HEK293 (cell line): ENCODE measurements at regions not wholly inside any gene's neighbourhood (a gene's known extent, or its start where the extent isn't known, plus 50 kb on each side); places are given as distances from the start of the nearest gene placed in this dataset.
"Not testable (repeated sequence)": the region's sequence is repeated elsewhere in the genome, so short reads cannot be mapped to it uniquely, and the experiment has no call there.

Source experiments
- CTCF ChIA-PET: fragments of 350-600 bp; formaldehyde crosslinking; extraction: SDS; loops from one replicate; lab custom pipeline; 2021; ENCODE audit warnings: antibody characterized with exemption; lab: Yijun Ruan, JAX
- POLR2A ChIA-PET: fragments of 300-600 bp; formaldehyde crosslinking; extraction: SDS; loops from one replicate; lab custom pipeline; 2020; ENCODE audit warnings: antibody characterized with exemption, inconsistent platforms; lab: Yijun Ruan, JAX
- H3K27ac ChIP-seq: fragments of 200-500 bp; sonication (Bioruptor generic); 2 replicates; pipeline ENCODE4 v1.5.1; 2014; ENCODE audit warnings: low read depth, low read length, control low read depth, inconsistent platforms; ENCODE audit errors: extremely low read depth
- H3K36me3 ChIP-seq, 2 experiments: fragments of 200-500 bp in 1 of 2; sonication (Bioruptor generic) in 1 of 2; 1 replicate in 1 of 2; 2 replicates in 1 of 2; pipeline ENCODE4 v1.5.1; 2014 to 2017; ENCODE audit warnings: inconsistent platforms in 2 of 2, low read length in 2 of 2; ENCODE audit not compliant: control insufficient read depth in 2 of 2, insufficient read depth in 1 of 2
- H3K4me1 ChIP-seq: fragments of 200-500 bp; sonication (Bioruptor generic); 2 replicates; pipeline ENCODE4 v1.5.1; 2014; ENCODE audit warnings: mild to moderate bottlenecking, low read length, inconsistent platforms; ENCODE audit not compliant: control insufficient read depth, insufficient read depth
- H3K4me3 ChIP-seq: 2 replicates; pipeline ENCODE4 v1.5.1; 2011; ENCODE audit warnings: low read depth, mild to moderate bottlenecking, control low read depth, low read length, moderate library complexity
- H3K9me3 ChIP-seq: fragments of 200-500 bp; sonication (Bioruptor generic); 2 replicates; pipeline ENCODE4 v1.5.1; 2014; ENCODE audit warnings: low read depth, low read length, inconsistent platforms; ENCODE audit not compliant: control insufficient read depth, insufficient read depth
- EGR2 ChIP-seq: fragments of 450-650 bp; formaldehyde crosslinking; IDR thresholded peaks from 2 replicates; pipeline ENCODE4 v1.5.1; 2016; ENCODE audit warnings: low read depth, missing biosample characterization, missing genetic modification characterization
- IKZF3 ChIP-seq: fragments of 450-650 bp; IDR thresholded peaks from 2 replicates; pipeline ENCODE4 v1.5.0; 2018; ENCODE audit warnings: missing biosample characterization, mild to moderate bottlenecking, missing genetic modification characterization, moderate library complexity
- KLF10 ChIP-seq: fragments of 450-650 bp; IDR thresholded peaks from 2 replicates; pipeline ENCODE4 v1.5.1; 2018; ENCODE audit warnings: missing biosample characterization, mild to moderate bottlenecking, missing genetic modification characterization
- KLF16 ChIP-seq: fragments of 450-650 bp; formaldehyde crosslinking; IDR thresholded peaks from 2 replicates; pipeline ENCODE4 v1.5.1; 2017; ENCODE audit warnings: missing biosample characterization, missing genetic modification characterization
- SCRT2 ChIP-seq: fragments of 450-650 bp; formaldehyde crosslinking; IDR thresholded peaks from 2 replicates; pipeline ENCODE4 v1.5.1; 2016; ENCODE audit warnings: missing biosample characterization, missing genetic modification characterization
- SP7 ChIP-seq: fragments of 450-650 bp; formaldehyde crosslinking; IDR thresholded peaks from 2 replicates; pipeline ENCODE4 v1.5.1; 2016; ENCODE audit warnings: missing biosample characterization, missing genetic modification characterization
- ZFP3 ChIP-seq: fragments of 450-650 bp; formaldehyde crosslinking; IDR thresholded peaks from 2 replicates; pipeline ENCODE4 v1.5.1; 2016; ENCODE audit warnings: low read depth, missing biosample characterization, missing genetic modification characterization
- ZFP69B ChIP-seq: fragments of 450-650 bp; formaldehyde crosslinking; IDR thresholded peaks from 2 replicates; pipeline ENCODE4 v1.5.1; 2016; ENCODE audit warnings: missing biosample characterization, missing genetic modification characterization
- ZNF266 ChIP-seq: fragments of 450-650 bp; formaldehyde crosslinking; IDR thresholded peaks from 2 replicates; pipeline ENCODE4 v1.5.1; 2016; ENCODE audit warnings: missing biosample characterization, missing genetic modification characterization, low read depth
- ZNF341 ChIP-seq: fragments of 450-650 bp; formaldehyde crosslinking; IDR thresholded peaks from 2 replicates; pipeline ENCODE4; 2016; ENCODE audit warnings: low read depth, missing biosample characterization, missing genetic modification characterization
- TF ChIP-seq, protein P1 (sequence below): fragments of 450-650 bp; formaldehyde crosslinking; conservative IDR thresholded peaks from 2 replicates; pipeline ENCODE4 v1.5.1; 2016; ENCODE audit warnings: low read depth, missing biosample characterization, missing genetic modification characterization
- TF ChIP-seq, protein P2 (sequence below): fragments of 450-650 bp; formaldehyde crosslinking; IDR thresholded peaks from 2 replicates; pipeline ENCODE4 v1.5.1; 2017; ENCODE audit warnings: missing biosample characterization, missing genetic modification characterization

GRCh38 chr5:126682856-126683255 lies 82.1 kb downstream of the PHAX start (continued):
- TF ChIP-seq, protein P1, sequence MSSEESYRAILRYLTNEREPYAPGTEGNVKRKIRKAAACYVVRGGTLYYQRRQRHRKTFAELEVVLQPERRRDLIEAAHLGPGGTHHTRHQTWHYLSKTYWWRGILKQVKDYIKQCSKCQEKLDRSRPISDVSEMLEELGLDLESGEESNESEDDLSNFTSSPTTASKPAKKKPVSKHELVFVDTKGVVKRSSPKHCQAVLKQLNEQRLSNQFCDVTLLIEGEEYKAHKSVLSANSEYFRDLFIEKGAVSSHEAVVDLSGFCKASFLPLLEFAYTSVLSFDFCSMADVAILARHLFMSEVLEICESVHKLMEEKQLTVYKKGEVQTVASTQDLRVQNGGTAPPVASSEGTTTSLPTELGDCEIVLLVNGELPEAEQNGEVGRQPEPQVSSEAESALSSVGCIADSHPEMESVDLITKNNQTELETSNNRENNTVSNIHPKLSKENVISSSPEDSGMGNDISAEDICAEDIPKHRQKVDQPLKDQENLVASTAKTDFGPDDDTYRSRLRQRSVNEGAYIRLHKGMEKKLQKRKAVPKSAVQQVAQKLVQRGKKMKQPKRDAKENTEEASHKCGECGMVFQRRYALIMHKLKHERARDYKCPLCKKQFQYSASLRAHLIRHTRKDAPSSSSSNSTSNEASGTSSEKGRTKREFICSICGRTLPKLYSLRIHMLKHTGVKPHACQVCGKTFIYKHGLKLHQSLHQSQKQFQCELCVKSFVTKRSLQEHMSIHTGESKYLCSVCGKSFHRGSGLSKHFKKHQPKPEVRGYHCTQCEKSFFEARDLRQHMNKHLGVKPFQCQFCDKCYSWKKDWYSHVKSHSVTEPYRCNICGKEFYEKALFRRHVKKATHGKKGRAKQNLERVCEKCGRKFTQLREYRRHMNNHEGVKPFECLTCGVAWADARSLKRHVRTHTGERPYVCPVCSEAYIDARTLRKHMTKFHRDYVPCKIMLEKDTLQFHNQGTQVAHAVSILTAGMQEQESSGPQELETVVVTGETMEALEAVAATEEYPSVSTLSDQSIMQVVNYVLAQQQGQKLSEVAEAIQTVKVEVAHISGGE (tag by site-specific recombination), result no peak
- TF ChIP-seq EGR2 (tag by site-specific recombination) (no peak), ZFP3 (tag by site-specific recombination) (no peak), SP7 (tag by site-specific recombination) (no peak), KLF16 (tag by site-specific recombination) (no peak)

DNA sequence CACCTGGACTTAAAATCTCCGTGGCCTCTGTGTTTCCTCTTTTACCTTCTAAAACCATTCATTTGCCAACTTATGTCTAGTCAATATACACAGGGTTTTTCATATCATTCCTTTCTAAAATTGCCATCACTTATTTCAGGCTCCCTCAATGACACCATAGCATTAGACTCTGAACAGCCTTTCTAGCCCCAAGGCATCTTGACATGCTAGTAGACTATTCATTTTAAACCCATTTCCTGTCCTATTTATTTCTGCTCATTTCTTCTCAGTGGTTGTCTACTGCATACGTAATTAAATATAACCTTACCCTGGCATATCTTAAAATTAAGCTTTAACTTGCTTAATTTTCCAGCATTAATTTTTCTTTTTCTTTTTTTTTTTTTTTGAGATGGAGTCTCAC lies 83.2 kb downstream of the PHAX start:
- no peaks in the 10 kb centered on the region for H3K9me3 ChIP-seq
- no peak overlapping the region for H3K4me3 ChIP-seq
- H3K36me3 ChIP-seq, result no peaks in the 10 kb centered on the region
- TF ChIP-seq IKZF3 (no peak), ZFP69B (tag by site-specific recombination) (no peak), ZNF266 (tag by site-specific recombination) (no peak), KLF10 (no peak)
- TF ChIP-seq, all 188 proteins: peak for 0
- Histone ChIP-seq H3K27ac (no peak overlapping the region), H3K4me1 (no peaks in the 10 kb centered on the region)
- POLR2A ChIA-PET, result interaction anchor here (1.9 kb wide), 1 partner anchor 94 kb away, joined by 7 read pairs; the partner anchor contains the start of gene LMNB1
- CTCF ChIA-PET, result interaction anchor here (2.1 kb wide), 1 partner anchor 8 kb away, joined by 15 read pairs; no protein-coding TSS in a partner anchor

DNA sequence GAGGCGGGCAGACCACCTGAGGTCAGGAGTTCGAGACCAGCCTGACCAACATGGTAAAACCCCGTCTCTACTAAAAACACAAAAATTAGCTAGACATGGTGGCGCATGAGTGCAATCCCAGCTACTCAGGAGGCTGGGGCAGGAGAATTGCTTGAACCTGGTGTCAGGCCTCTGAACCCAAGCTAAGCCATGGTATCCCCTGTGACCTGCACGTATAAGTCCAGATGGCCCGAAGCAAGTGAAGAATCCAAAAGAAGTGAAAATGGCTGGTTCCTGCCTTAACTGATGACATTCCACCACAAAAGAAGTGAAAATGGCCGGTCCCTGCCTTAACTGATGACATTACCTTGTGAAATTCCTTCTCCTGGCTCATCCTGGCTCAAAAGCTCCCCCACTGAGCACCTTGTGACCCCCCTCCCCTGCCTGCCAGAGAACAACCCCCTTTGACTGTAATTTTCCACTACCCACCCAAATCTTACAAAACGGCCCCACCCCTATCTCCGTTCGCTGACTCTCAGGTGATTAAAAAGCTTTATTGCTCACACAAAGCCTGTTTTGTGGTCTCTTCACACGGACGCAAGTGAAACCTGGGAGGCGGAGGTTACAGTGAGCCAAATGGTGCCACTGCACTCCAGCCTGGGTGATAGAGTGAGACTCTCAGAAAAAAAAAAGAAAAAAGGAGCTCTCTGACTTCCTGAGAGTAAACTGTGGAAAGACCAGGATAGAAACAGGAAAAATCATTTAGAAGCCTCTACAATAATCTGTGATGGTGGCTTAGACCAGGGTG lies 84.1 kb downstream of the PHAX start:
- CTCF ChIA-PET, result interaction anchor here (0.7 to 2.1 kb wide), 2 partner anchors 8 to 9 kb away, joined by 5 to 15 read pairs; no protein-coding TSS in a partner anchor
- POLR2A ChIA-PET, result interaction anchor here (1.9 kb wide), 1 partner anchor 93 kb away, joined by 7 read pairs; the partner anchor contains the start of gene LMNB1
- not testable (repeated sequence) for H3K27ac ChIP-seq, H3K4me3 ChIP-seq, H3K9me3 ChIP-seq, H3K36me3 ChIP-seq, H3K4me1 ChIP-seq

DNA sequence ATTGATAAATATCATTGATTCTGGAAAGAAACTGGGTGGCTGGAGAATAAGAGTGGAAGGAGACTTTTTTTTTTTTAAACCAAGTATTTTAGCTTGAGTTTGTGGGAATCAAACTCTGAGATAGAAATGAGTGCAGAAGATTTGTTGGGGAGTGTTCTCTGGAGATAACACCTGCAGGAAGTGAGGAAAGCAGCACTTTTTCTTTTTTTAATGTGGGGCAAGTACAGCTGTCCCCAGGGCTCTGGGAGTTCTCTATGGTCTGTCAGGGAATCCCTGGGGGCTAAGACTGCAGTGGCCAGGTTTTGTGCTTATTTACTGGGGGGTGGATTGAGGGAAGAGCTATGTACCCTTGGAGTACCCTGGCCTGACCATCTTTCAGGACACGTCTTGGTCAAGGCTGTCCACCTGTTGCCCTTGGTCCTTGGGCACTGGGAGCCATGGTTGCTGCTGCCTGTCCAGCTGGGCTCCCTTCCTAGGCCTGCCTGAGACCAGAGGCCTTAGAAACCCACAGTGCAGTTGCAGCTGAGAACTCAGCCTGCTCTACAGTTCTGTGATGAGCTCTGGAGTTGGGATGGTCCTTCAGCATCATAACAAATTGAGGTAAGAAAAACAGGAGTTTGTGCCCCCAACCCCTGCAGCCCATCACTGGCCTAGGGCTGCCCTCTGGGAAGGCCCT lies 85.8 kb downstream of the PHAX start:
- no peaks in the 10 kb centered on the region for H3K9me3 ChIP-seq
- CTCF ChIA-PET, result interaction anchor here (0.9 to 1.3 kb wide), 2 partner anchors 10 to 11 kb away, joined by 3 to 4 read pairs; no protein-coding TSS in a partner anchor
- no peak overlapping the region for H3K4me3 ChIP-seq
- no peaks in the 10 kb centered on the region for H3K36me3 ChIP-seq
- no peaks in the 10 kb centered on the region for H3K4me1 ChIP-seq
- no peak overlapping the region for H3K27ac ChIP-seq
- POLR2A ChIA-PET, result interaction anchor here (1.0 kb wide), 1 partner anchor 88 kb away, joined by 3 read pairs; no protein-coding TSS in a partner anchor
- peak; percentile 54 for TF ChIP-seq SCRT2 (tag by site-specific recombination)
- TF ChIP-seq, protein P2, sequence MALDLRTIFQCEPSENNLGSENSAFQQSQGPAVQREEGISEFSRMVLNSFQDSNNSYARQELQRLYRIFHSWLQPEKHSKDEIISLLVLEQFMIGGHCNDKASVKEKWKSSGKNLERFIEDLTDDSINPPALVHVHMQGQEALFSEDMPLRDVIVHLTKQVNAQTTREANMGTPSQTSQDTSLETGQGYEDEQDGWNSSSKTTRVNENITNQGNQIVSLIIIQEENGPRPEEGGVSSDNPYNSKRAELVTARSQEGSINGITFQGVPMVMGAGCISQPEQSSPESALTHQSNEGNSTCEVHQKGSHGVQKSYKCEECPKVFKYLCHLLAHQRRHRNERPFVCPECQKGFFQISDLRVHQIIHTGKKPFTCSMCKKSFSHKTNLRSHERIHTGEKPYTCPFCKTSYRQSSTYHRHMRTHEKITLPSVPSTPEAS (tag by site-specific recombination), result no peak
- 0 out of 2 replicates have a peak, but pooled peaks have one; percentile 17 for TF ChIP-seq ZNF341 (tag by site-specific recombination)
